Left cardiac atrium (tissue), 4 donors: ENCODE measurements at regions not wholly inside any gene's neighbourhood (a gene's known extent, or its start where the extent isn't known, plus 50 kb on each side); places are given as distances from the start of the nearest gene placed in this dataset.
"Not testable (repeated sequence)": the region's sequence is repeated elsewhere in the genome, so short reads cannot be mapped to it uniquely, and the experiment has no call there.

Source experiments
- ATAC-seq, 2 donors: fragments of 200-7000 bp; cut with Tn5 transposase; one replicate each; pipeline ENCODE4 v1.9.1; 2020; ENCODE audit warnings: mild to moderate bottlenecking in 2 of 2, moderate library complexity in 2 of 2
- DNase-seq: peaks from one replicate; pipeline ENCODE4 v3.0.0-alpha.2; 2020
- intact Hi-C, 2 donors: fragments of 100-400 bp; cut with DNase I; formaldehyde crosslinking; loops; one replicate each; pipeline versions ENCODE4 v1.14.1 to v1.15.1; 2022 to 2023
- donor health status: DM: no; HTN: yes; CAD: no.
- donor health status: DM: no; HTN: yes; CAD: no; lungs with severe emphysema.
- donor health status: DM: yes; HTN: yes; CAD: no.
- donor health status: Dilated cardiomyopathy.

DNA sequence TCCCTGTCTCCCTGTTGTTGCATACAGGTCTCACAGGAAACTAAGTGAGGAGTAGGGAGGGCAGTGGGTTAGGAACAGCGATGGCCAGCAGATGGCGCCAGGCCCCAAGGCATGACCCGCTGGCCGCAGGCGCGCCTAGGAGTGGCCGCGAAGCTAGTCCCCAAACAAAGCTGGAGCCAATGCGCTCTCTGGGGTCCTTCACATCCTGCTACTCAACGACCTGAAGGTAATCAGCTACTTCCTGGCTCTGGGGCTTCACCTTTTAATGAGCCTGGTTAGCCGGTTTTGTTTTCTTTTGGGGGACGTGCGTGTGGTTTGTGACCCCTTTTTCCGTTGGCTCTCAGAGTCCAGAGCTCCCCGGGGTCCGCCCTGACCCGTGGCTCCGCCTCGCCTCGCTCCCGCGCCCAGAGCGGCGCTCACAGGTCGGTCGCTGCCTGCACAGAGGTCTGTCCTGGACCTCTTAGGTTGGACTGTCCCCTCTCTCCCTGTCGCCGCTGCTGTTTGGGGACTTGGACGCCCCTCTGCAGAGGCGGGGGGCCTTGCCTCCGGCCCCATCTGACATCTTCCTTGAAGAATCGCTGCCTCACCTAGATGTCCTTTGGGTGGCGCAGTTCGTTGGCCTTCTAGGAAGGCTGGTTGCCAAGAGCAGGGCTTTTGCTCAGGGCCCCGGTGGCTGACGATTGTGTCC, 62.2 kb upstream of the GTF3A start:
- peak; percentile 96 to 97 for ATAC-seq
- DNase-seq = peak; percentile 89
- intact Hi-C loops = loop anchor here in 1 of 2 donors (5.0 kb wide), 1 partner anchor 465 kb away; no protein-coding TSS in a partner anchor

DNA sequence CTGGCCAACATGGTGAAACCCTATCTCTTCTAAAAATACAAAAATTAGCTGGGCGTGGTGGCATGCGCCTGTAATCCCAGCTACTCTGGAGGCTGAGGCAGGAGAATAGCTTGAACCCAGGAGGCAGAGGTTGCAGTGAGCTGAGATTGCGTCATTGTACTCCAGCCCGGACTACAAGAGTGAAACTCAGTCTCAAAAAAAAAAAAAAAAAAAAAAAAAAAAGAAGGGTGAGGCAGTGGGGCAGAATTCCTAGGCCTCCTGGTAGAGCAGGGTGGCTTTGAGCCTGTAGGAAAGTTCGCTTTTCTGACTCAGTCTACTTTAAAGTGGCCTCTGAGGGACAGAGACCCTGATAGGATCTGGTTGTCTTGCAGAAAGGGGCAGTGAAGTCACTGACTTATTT, 60.8 kb upstream of the GTF3A start:
- ATAC-seq, DNase-seq: not testable (repeated sequence)
- intact Hi-C loops = loop anchor here in 1 of 2 donors (5.0 kb wide), 1 partner anchor 464 kb away; no protein-coding TSS in a partner anchor

DNA sequence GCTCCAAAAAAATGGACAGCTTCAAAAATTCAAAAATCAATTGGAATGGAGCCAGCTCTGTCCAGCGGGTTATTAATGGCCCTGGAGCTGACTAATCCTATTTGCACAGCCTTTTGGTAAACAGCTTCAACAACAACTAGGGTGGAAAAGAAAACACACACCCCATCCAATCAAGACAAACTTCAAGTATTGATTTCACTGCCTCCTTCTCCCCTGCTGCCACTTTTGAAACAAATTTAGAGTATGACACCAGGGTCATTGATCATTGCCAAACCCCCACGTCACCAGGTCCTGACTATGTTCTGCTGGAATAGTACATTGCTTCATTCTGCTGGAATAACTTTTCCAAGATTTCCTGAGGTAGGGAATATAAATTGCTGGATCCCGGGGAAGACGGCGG, 56.8 kb upstream of the GTF3A start:
- intact Hi-C loops = no loop called here
- no peak for ATAC-seq
- DNase-seq = no peak

DNA sequence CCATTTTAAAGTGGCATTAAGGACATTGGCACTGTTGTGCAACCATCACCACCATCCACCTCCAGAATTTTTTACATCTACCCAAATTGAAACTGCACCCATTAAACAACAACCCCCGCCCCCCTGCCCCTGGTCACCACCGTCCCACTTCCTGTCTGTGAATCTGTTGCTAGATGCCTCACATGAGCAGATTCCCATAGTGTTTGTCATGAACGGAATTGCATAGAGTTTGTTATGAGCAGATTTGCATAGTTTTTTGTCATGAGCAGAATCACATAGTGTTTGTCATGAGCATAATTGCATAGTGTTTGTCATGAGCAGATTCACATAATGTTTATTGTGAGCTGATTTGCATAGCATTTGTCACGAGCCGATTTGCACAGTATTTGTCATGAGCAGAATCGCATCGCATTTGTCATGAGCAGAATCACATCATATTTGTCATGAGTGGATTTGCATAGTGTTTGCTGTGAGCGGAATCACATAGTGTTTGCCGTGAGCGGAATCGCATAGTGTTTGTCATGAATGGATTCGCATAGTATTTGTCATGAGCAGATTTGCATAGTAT, 54.0 kb upstream of the GTF3A start:
- intact Hi-C loops = loop anchor here (5.0 kb wide), 3 partner anchors 162 to 612 kb away; no protein-coding TSS in a partner anchor
- ATAC-seq (no peak), DNase-seq (no peak)

DNA sequence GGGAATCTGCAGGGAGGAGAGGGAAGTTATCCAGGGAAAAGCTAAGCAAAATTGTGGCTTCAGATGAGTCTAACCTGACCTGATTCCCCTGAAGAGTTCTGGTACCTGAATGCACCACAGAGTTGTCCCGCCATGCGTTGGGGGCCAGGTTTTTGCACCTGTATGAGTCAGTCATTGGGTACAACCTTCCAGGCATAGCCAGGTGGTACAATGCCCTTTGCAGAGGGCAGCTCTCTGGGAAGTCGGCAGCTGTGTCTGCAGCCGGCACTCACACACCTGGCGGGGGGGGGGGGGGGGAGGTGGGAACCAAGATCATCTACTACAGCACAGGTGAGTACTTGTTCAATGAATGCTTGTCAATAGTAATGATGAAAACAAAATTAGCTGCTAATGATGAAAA, 52.5 kb upstream of the GTF3A start:
- ATAC-seq (no peak), DNase-seq (no peak)
- intact Hi-C loops = loop anchor here (5.0 kb wide), 3 partner anchors 160 to 610 kb away; no protein-coding TSS in a partner anchor

DNA sequence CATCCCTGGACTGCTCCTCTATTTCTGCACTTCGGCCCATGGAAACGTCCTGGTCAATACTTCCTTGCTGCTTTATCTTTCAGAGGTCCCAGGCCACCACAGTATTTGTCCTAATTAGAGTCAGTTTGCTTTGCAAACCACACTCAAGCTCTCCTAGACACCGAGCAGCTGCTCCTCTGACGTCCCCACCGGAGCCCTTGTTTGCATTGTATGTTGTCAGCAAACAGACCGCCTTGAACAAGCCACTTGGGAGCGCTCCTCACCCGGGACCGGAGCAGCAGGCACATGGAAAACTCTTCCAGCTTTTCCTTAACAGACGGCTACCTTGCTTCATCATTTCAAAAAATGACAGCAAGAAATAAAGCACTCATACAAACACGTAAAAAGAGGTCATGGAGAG, 51.5 kb upstream of the GTF3A start:
- intact Hi-C loops = loop anchor here (5.0 kb wide), 3 partner anchors 159 to 609 kb away; no protein-coding TSS in a partner anchor
- DNase-seq (no peak), ATAC-seq (no peak)

DNA sequence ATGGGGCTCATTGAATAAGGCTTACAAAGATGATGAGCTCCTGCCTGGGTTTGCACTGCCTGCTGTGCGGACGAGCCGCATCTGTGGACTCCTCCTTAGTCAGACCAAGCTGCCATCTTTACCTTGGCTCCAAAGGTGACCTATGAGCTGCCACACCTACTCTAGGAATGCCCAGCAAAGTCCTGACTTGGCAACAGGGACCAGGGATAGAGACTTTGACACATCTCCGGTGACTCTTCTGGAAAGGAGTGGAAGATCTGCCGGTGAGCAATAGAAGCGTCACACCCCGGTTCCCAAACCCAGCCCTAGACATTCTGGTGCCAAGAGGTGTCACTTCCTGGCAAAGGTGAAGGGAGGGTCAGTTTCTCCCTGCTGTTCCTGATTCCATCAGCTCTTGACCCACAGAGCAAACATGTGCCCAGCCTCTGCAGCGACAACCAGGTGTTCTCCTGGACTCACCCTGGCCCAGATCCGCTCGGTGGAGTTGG, 50.2 kb upstream of the GTF3A start:
- ATAC-seq = no peak
- intact Hi-C loops = loop anchor here (2.0 to 5.0 kb wide), 4 partner anchors 158 to 608 kb away; no protein-coding TSS in a partner anchor
- no peak for DNase-seq
